Stimulated activated naive B cell treated with anti-CD40 and anti-IgM and Interleukin-4, amounts not matched to agents 10 μg/mL and 1 μg/mL and 100 μg/mL, for 72 hours (primary cell): ENCODE measurements at regions not wholly inside any gene's neighbourhood (a gene's known extent, or its start where the extent isn't known, plus 50 kb on each side); places are given as distances from the start of the nearest gene placed in this dataset.

ENCODE experiments used
- ATAC-seq, 2 donors: fragments of 150-1000 bp; cut with Tn5 transposase; replicated peaks; 2 replicates each; pipeline ENCODE4 v1.10.0; 2021; ENCODE audit warnings: moderate library complexity in 1 of 2
- DNase-seq: peaks from one replicate; pipeline ENCODE4 v3.0.0; 2021
- H3K27ac Mint-ChIP-seq: one replicate; pipeline ENCODE4 v1.8.0; 2022; ENCODE audit warnings: mild to moderate bottlenecking, mixed read lengths
- H3K27me3 Mint-ChIP-seq, 2 donors: one replicate each; pipeline ENCODE4 v1.8.0; 2022; ENCODE audit warnings: mixed read lengths in 2 of 2
- H3K36me3 Mint-ChIP-seq, 2 donors: one replicate each; pipeline ENCODE4 v1.8.0; 2022; ENCODE audit warnings: mixed read lengths in 2 of 2, mild to moderate bottlenecking in 1 of 2
- H3K4me1 Mint-ChIP-seq, 2 donors: one replicate each; pipeline ENCODE4 v1.8.0; 2022; ENCODE audit warnings: mixed read lengths in 2 of 2, mild to moderate bottlenecking in 1 of 2
- H3K4me3 Mint-ChIP-seq, 2 donors: one replicate each; pipeline ENCODE4 v1.8.0; 2022; ENCODE audit warnings: mild to moderate bottlenecking in 2 of 2, mixed read lengths in 2 of 2, moderate library complexity in 1 of 2
- H3K9me3 Mint-ChIP-seq, 2 donors: one replicate each; pipeline ENCODE4 v1.8.0; 2022; ENCODE audit warnings: mixed read lengths in 2 of 2, mild to moderate bottlenecking in 1 of 2

DNA sequence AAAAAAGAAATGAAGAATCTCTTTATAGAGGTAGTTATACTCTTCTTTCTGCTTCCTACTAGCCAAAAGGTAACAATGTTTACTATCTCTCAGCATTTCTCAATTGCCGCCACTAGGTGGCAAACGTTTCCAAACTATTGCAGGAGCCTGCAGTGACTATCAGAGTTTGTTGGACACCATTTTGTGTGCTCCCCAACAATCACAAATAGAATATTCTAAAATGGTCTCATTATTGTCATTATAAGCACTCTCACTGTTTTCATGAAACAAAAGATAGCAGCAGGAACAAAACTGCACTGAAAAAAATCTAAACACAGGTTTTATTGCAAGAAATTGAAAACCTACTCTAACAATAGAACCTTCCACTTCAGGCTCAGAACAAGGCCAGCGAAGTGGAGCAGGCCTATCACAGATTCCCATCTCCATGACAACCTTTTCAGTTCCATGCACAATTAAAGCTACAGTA is 83.9 kb upstream of the PLPPR4 start:
- Mint-ChIP-seq H3K36me3 (no peaks in the 10 kb centered on the region), H3K4me1 (no peaks in the 10 kb centered on the region), H3K9me3 (no peaks in the 10 kb centered on the region), H3K27ac (no peak overlapping the region), H3K27me3 (peaks cover 0 to 7% of the 10 kb centered on the region in 2 donors), H3K4me3 (no peak overlapping the region)
- peak; percentile 94 to 97 for ATAC-seq
- peak; percentile 42 for DNase-seq

- no peaks in the 10 kb centered on the region for H3K9me3 Mint-ChIP-seq
- no peak for DNase-seq
- peaks cover 0 to 7% of the 10 kb centered on the region in 2 donors for H3K27me3 Mint-ChIP-seq
- no peaks in the 10 kb centered on the region for H3K36me3 Mint-ChIP-seq
- H3K4me3 Mint-ChIP-seq: no peak overlapping the region
- H3K27ac Mint-ChIP-seq: no peak overlapping the region
- H3K4me1 Mint-ChIP-seq: no peaks in the 10 kb centered on the region
- no peak for ATAC-seq
Observed at GRCh38 chr1:99180915-99181314, 83.4 kb upstream of the PLPPR4 start.

- Mint-ChIP-seq H3K27me3 (peaks cover 0 to 7% of the 10 kb centered on the region in 2 donors), H3K9me3 (no peaks in the 10 kb centered on the region), H3K4me1 (no peaks in the 10 kb centered on the region), H3K27ac (no peak overlapping the region), H3K36me3 (no peaks in the 10 kb centered on the region), H3K4me3 (no peak overlapping the region)
- ATAC-seq (no peak), DNase-seq (no peak)
Observed at GRCh38 chr1:99181892-99182291, 82.4 kb upstream of the PLPPR4 start.

- Mint-ChIP-seq H3K36me3 (no peaks in the 10 kb centered on the region), H3K4me3 (no peak overlapping the region), H3K9me3 (peaks cover 0 to 1% of the 10 kb centered on the region in 2 donors), H3K27me3 (peaks cover 0 to 7% of the 10 kb centered on the region in 2 donors), H3K27ac (no peak overlapping the region), H3K4me1 (no peaks in the 10 kb centered on the region)
- DNase-seq (no peak), ATAC-seq (no peak)
Observed at GRCh38 chr1:99185196-99185595, 79.1 kb upstream of the PLPPR4 start.

DNA sequence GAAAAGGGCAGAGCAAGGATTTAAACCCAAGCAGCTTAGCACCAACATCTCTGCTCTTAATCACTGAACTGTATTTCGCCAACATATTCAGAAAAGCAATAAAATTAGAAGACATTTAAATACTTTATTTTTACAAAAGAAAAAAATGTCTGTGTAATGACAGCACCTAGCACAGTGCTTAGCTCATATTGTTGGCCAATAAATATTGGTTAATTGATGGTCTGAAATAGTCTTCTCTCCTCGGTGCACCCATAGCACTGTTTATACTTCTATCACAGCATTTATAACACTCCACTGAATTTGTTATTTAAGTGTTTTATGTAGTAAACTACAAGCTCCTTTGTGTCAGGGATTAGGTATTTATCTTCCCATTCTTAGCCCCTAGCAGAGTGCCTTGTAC is 70.9 kb upstream of the PLPPR4 start:
- no peak overlapping the region for H3K27ac Mint-ChIP-seq
- H3K27me3 Mint-ChIP-seq: peaks cover 5 to 8% of the 10 kb centered on the region in 2 donors
- H3K4me3 Mint-ChIP-seq: no peak overlapping the region
- ATAC-seq: no peak
- peaks cover 3 to 4% of the 10 kb centered on the region in 2 donors for H3K9me3 Mint-ChIP-seq
- no peak for DNase-seq
- H3K36me3 Mint-ChIP-seq: no peaks in the 10 kb centered on the region
- H3K4me1 Mint-ChIP-seq: no peaks in the 10 kb centered on the region

- ATAC-seq (no peak), DNase-seq (no peak)
- peaks cover 0 to 1% of the 10 kb centered on the region in 2 donors for H3K9me3 Mint-ChIP-seq
- H3K27me3 Mint-ChIP-seq: no peaks in the 10 kb centered on the region
- H3K36me3 Mint-ChIP-seq: no peaks in the 10 kb centered on the region
- no peak overlapping the region for H3K4me3 Mint-ChIP-seq
- H3K4me1 Mint-ChIP-seq: no peaks in the 10 kb centered on the region
- H3K27ac Mint-ChIP-seq: no peak overlapping the region
Observed at GRCh38 chr1:99198393-99198792, 65.9 kb upstream of the PLPPR4 start.

DNA sequence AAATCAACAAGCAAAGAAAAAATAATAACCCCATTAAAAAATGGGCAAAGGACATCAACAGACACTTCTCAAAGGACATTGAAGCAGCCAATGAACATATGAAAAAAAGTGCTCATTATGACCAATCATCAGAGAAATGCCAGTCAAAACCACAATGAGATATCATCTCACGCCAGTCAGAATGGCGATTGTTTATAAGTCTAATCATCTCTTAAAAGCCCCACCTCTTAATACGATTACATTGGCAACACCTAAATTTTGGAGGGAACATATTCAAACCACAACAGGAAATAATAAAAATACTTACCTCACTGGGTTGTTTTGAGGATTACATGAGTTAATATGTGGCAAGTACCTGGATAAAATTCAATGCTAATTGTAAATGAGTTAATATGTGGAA is 57.1 kb upstream of the PLPPR4 start:
- no peaks in the 10 kb centered on the region for H3K27me3 Mint-ChIP-seq
- DNase-seq (no peak), ATAC-seq (no peak)
- no peaks in the 10 kb centered on the region for H3K9me3 Mint-ChIP-seq
- H3K4me3 Mint-ChIP-seq: no peak overlapping the region
- no peaks in the 10 kb centered on the region for H3K4me1 Mint-ChIP-seq
- no peaks in the 10 kb centered on the region for H3K36me3 Mint-ChIP-seq
- H3K27ac Mint-ChIP-seq: no peak overlapping the region
